Heart left ventricle (tissue), 16 donors: ENCODE measurements at regions not wholly inside any gene's neighbourhood (a gene's known extent, or its start where the extent isn't known, plus 50 kb on each side); places are given as distances from the start of the nearest gene placed in this dataset.

Experiments
- ATAC-seq, 4 donors: fragments of 200-7000 bp; cut with Tn5 transposase; one replicate each; pipeline ENCODE4 v1.9.1; 2020 to 2022; ENCODE audit warnings: moderate library complexity in 4 of 4, mild to moderate bottlenecking in 3 of 4, moderate number of reproducible peaks in 1 of 4
- DNase-seq, 5 donors: peaks; one replicate each; pipeline ENCODE4 v3.0.0-alpha.2; 2020
- H3K27ac ChIP-seq, 12 donors: fragments of 200-600 bp; sonication (generic) in 4 of 12; one replicate each; pipeline versions ENCODE4 v1.5.0 to v1.8.0; 2016 to 2022; ENCODE audit warnings: mild to moderate bottlenecking in 2 of 12
- H3K27me3 ChIP-seq, 9 donors: fragments of 200-600 bp; sonication (generic) in 2 of 9; one replicate each; pipeline versions ENCODE4 v1.5.1 to v1.8.0; 2016 to 2022; ENCODE audit warnings: mild to moderate bottlenecking in 3 of 9
- H3K36me3 ChIP-seq, 9 donors: fragments of 200-600 bp; sonication (generic) in 2 of 9; one replicate each; pipeline versions ENCODE4 v1.5.0 to v1.8.0; 2018 to 2022; ENCODE audit warnings: mild to moderate bottlenecking in 2 of 9
- H3K4me1 ChIP-seq, 12 donors: fragments of 200-600 bp; sonication (generic) in 4 of 12; one replicate each; pipeline versions ENCODE4 v1.5.0 to v1.8.0; 2016 to 2022; ENCODE audit warnings: mild to moderate bottlenecking in 3 of 12
- H3K4me3 ChIP-seq, 12 donors: fragments of 200-600 bp; sonication (generic) in 4 of 12; one replicate each; pipeline versions ENCODE4 v1.5.0 to v1.8.0; 2017 to 2022; ENCODE audit warnings: mild to moderate bottlenecking in 9 of 12, moderate library complexity in 4 of 12
- H3K9me3 ChIP-seq, 12 donors: fragments of 200-600 bp; sonication (generic) in 4 of 12; one replicate each; pipeline versions ENCODE4 v1.5.0 to v1.8.0; 2016 to 2022; ENCODE audit warnings: mild to moderate bottlenecking in 1 of 12
- POLR2A ChIP-seq, 2 donors: fragments of 450-650 bp; IDR thresholded peaks; one replicate each; pipeline ENCODE4 v1.6.1; 2017; ENCODE audit warnings: antibody characterized with exemption in 2 of 2, mild to moderate bottlenecking in 2 of 2, moderate library complexity in 2 of 2
- WGBS, 4 donors: extraction: QIAGEN DNeasy Blood & Tissue Kit in 2 of 4; methylation state at CpG; one replicate each; pipeline versions ENCODE4 v1.1.5 to v1.1.7; 2013 to 2018; 5-methylcytosine and 5-hydroxymethylcytosine counted together
- intact Hi-C, 10 donors: fragments of 100-400 bp; cut with DNase I; formaldehyde crosslinking; loops; one replicate each; pipeline versions ENCODE4 v1.11.1 to v1.14.2; 2022
- TF ChIP-seq, protein P1 (sequence below), 12 donors: fragments of 200-600 bp; sonication (generic) in 4 of 12; IDR thresholded peaks; one replicate each; pipeline versions ENCODE4 v1.5.0 to v1.8.0; 2018 to 2022; ENCODE audit warnings: antibody characterized with exemption in 12 of 12, mild to moderate bottlenecking in 5 of 12
- donor health status: ischemic (EF 13 %, LVEDD 7.1; RV severe dilation, severe dysfunction).
- donor health status: healthy with polysubstance abuse.
- donor health status: DM: no; HTN: yes; CAD: no.
- donor health status: DM: no; HTN: no; CAD: no.
- donor health status: ischemic (EF 25% LVEDD 6.9; RV normal size, moderate dysfunction).
- donor health status: ischemic (EF 25% LVEDD 5.7; RV mildly dilated, moderate dysfunction).
- donor health status: healthy.
- donor health status: DM: yes; HTN: yes; CAD: no.
- donor health status: ischemic (EF 35%, LVEDD 5.7; RV mildly dilated, moderate dysfunction).
- donor health status: nonischemic (EF 11% LVEDD 7.7; RV severe dilation, severe dysfunction).
- donor health status: DM: yes; HTN: yes; CAD: no.
- donor health status: PGD.
- donor health status: ischemic (EF 29% LVEDD 5.4; RV normal size, mild dysfunction).
- donor health status: nonischemic (EF 23%, LVEDD 6.1; RV moderate dilation, normal function).

DNA sequence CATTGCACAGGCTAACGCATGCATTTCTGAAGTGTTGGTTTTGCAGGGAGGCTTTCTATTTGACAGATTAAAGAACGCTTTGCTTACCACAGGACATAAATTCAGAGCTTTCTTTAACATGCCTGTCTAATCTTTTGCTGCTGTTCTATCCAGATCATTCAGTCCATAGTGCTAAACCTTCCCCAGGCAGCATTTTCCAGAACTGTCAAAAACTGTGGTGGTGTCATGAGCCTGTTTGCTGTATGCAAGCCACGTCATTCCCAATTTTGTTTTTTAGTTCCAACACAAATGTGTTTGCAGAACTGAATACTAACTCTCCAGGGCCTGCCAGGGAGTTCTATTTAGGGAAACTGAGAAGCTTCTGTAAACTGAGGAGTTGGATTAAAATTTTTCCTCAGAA lies 390.5 kb upstream of the LYPLAL1 start:
- no peak for ATAC-seq
- 94 to 97% (median 95%) methylated on average over 3 of the region's 3 CpGs for WGBS, 4 donors
- Histone ChIP-seq H3K27ac (no peak overlapping the region), H3K4me3 (no peak overlapping the region), H3K27me3 (no peaks in the 10 kb centered on the region), H3K36me3 (no peaks in the 10 kb centered on the region), H3K9me3 (no peaks in the 10 kb centered on the region), H3K4me1 (peaks cover 0 to 9% (median 0%) of the 10 kb centered on the region in 12 donors)
- TF ChIP-seq, protein P1, sequence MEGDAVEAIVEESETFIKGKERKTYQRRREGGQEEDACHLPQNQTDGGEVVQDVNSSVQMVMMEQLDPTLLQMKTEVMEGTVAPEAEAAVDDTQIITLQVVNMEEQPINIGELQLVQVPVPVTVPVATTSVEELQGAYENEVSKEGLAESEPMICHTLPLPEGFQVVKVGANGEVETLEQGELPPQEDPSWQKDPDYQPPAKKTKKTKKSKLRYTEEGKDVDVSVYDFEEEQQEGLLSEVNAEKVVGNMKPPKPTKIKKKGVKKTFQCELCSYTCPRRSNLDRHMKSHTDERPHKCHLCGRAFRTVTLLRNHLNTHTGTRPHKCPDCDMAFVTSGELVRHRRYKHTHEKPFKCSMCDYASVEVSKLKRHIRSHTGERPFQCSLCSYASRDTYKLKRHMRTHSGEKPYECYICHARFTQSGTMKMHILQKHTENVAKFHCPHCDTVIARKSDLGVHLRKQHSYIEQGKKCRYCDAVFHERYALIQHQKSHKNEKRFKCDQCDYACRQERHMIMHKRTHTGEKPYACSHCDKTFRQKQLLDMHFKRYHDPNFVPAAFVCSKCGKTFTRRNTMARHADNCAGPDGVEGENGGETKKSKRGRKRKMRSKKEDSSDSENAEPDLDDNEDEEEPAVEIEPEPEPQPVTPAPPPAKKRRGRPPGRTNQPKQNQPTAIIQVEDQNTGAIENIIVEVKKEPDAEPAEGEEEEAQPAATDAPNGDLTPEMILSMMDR (IDR thresholded peaks at IDR 0.05) = no peak
- TF ChIP-seq POLR2A (IDR thresholded peaks at IDR 0.05) = no peak
- DNase-seq = no peak
- intact Hi-C loops = no loop called here

DNA sequence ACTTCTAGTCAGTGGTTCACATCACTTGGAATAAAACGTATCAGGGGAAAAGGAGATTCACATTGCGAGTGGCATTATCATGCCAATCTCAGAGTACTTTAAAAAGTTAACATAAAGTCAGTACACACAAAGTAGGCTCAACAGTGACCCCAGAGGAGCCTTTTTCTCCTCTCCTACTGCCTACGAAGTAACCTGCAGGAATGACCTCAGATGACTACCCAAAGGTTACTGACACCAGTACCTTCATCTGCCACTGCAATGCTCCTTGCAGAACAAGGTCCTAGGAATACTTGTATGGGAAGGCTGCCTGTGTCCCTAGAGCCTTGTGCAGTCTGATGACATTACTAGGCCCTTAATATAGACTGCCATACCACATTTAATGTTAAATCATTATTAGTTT lies 389.8 kb upstream of the LYPLAL1 start:
- intact Hi-C loops = no loop called here
- WGBS, 4 donors = 59 to 73% (median 63%) methylated on average over 3 of the region's 3 CpGs
- Histone ChIP-seq H3K4me3 (no peak overlapping the region), H3K27me3 (no peaks in the 10 kb centered on the region), H3K9me3 (no peaks in the 10 kb centered on the region), H3K36me3 (no peaks in the 10 kb centered on the region), H3K27ac (no peak overlapping the region), H3K4me1 (peaks cover 0 to 9% (median 0%) of the 10 kb centered on the region in 12 donors)
- ATAC-seq (no peak), DNase-seq (no peak)
- TF ChIP-seq POLR2A (IDR thresholded peaks at IDR 0.05) = no peak
- TF ChIP-seq, protein P1 (IDR thresholded peaks at IDR 0.05) = no peak

DNA sequence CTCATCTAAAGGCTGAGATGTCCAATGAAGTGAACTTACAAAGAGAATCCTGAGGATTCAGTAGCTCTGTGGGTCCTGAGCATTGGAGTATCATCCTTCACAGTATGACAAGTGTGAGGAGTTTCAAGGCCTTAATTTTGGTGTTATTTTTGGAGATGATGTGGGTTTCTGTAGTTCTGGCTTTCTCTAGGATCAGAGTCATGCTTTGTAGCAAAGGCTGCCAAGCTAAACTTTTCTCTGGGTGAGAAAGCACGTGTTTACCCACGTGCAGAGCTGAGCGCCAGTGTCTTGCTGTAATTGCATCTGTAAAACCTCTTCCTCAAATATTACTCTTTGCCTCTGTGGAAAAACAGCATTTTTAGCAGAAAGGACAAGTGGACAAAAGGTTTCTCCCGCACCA lies 387.8 kb upstream of the LYPLAL1 start:
- H3K27me3 ChIP-seq = no peaks in the 10 kb centered on the region
- no peaks in the 10 kb centered on the region for H3K36me3 ChIP-seq
- H3K27ac ChIP-seq = peak overlapping the region in 1 of 12 donors; percentile 9
- peaks cover 0 to 9% (median 0%) of the 10 kb centered on the region in 12 donors for H3K9me3 ChIP-seq
- WGBS, 4 donors = 46 to 71% (median 60%) methylated on average over 4 of the region's 4 CpGs
- peak in 4 of 5 donors; percentile 42 to 73 (median 49) for DNase-seq
- TF ChIP-seq, protein P1 (IDR thresholded peaks at IDR 0.05) = no peak
- no peak for TF ChIP-seq POLR2A (IDR thresholded peaks at IDR 0.05)
- H3K4me3 ChIP-seq = no peak overlapping the region
- intact Hi-C loops = no loop called here
- H3K4me1 ChIP-seq = peaks cover 0 to 9% (median 0%) of the 10 kb centered on the region in 12 donors
- peak; percentile 26 to 72 (median 64) for ATAC-seq

- WGBS, 4 donors = 81 to 87% (median 82%) methylated on average over 6 of the region's 6 CpGs
- no peaks in the 10 kb centered on the region for H3K27me3 ChIP-seq
- TF ChIP-seq POLR2A (IDR thresholded peaks at IDR 0.05) = no peak
- TF ChIP-seq, protein P1 (IDR thresholded peaks at IDR 0.05) = no peak
- H3K27ac ChIP-seq = no peak overlapping the region
- H3K36me3 ChIP-seq = no peaks in the 10 kb centered on the region
- DNase-seq (no peak), ATAC-seq (no peak)
- intact Hi-C loops = no loop called here
- H3K4me1 ChIP-seq = peaks cover 0 to 9% (median 0%) of the 10 kb centered on the region in 12 donors
- H3K9me3 ChIP-seq = peaks cover 0 to 9% (median 0%) of the 10 kb centered on the region in 12 donors
- H3K4me3 ChIP-seq = no peak overlapping the region
These were observed 385.9 kb upstream of the LYPLAL1 start for GRCh38 chr1:218787826-218788225.
